ENCODE measurements at regions not wholly inside any gene's neighbourhood (a gene's known extent, or its start where the extent isn't known, plus 50 kb on each side); places are given as distances from the start of the nearest gene placed in this dataset.
"Not testable (repeated sequence)": the region's sequence is repeated elsewhere in the genome, so short reads cannot be mapped to it uniquely, and the experiment has no call there.

DNA sequence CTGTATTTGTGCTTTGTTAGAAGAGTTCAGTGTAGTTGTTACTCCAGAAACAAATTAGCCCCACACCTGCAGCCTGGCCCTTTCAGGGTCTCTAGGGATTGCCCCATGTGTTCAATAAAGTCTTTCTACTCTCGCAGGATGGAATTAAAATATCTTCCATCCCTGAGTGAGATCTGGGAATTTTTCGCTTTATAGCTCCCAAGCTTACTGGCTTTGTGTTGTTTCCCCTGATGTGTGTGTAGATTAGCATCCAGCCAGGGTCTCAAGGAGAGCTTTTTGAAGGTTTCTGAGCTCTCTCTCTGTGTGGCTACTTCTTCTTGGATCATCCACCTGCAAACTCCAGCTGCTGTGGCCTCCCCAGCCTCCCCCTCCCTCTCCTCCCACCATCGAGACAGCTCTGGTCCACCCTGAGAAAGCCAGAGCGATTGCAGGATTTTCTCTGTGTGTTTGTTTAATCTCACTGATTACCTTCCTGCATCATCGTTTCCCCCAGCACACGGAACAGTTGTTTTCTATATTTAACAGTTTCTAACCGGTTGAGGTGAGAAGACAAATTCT is 553.5 kb downstream of the TBC1D22A start:
- peaks cover 2% of the 10 kb centered on the region for H3K27me3 ChIP-seq (ENCODE audit: insufficient read depth, low read length)

DNA sequence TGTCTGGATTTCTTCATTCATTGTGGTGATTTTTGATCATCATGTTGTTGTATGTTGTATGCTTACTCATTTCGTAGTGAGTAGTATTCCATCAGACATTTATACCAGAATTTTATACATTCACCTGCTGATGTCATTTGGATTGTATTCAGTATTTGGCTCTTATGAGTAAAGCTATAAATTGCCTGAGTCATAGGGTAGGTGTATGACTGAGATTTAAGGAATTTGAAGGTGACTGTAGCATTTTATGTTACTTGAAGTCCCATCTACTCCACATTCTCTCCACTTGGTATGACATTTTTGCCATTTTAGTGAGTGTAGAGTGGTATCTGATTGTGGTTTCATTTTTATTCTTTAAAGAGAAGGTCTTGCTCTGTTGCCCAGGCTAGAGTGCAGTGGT is 548.2 kb downstream of the TBC1D22A start:
- no peaks in the 10 kb centered on the region for H3K4me1 ChIP-seq (ENCODE audit: insufficient read depth, low read length)
- H3K4me3 ChIP-seq (ENCODE audit: low read length): no peak overlapping the region

More for the DNA sequence above, 553.5 kb downstream of the TBC1D22A start:
- H3K4me3 ChIP-seq (ENCODE audit: low read length): no peak overlapping the region
- no peaks in the 10 kb centered on the region for H3K4me1 ChIP-seq (ENCODE audit: insufficient read depth, low read length)
- H3K9me3 ChIP-seq (ENCODE audit: low read depth, low read length): peaks cover 6% of the 10 kb centered on the region

DNA sequence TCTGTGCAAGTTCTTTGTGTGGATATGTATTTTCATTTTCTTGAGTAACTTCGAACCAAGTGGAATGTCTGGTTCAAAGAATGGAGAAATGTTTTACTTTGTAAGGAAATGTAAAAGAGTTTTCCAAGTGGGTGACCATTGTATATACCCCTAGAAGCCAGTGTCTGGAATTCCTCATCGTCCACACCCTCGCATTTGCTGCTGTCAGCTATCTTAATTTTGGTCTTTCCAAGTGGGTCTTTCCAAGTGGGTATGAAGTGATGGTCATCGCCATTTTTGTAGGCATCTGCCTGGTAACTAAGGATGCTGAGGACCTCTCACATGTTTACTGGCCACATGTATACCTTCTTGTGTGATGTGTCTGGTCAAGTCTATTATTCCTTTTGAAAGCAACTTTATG is 547.5 kb downstream of the TBC1D22A start:
- H3K9me3 ChIP-seq (ENCODE audit: low read depth, low read length): no peaks in the 10 kb centered on the region
- H3K4me3 ChIP-seq (ENCODE audit: low read length): no peak overlapping the region
- no peaks in the 10 kb centered on the region for H3K27me3 ChIP-seq (ENCODE audit: insufficient read depth, low read length)
- H3K4me1 ChIP-seq (ENCODE audit: insufficient read depth, low read length): no peaks in the 10 kb centered on the region

More for the DNA sequence above, 548.2 kb downstream of the TBC1D22A start:
- Histone ChIP-seq H3K9me3 (ENCODE audit: low read depth, low read length) (no peaks in the 10 kb centered on the region), H3K27me3 (ENCODE audit: insufficient read depth, low read length) (no peaks in the 10 kb centered on the region)

DNA sequence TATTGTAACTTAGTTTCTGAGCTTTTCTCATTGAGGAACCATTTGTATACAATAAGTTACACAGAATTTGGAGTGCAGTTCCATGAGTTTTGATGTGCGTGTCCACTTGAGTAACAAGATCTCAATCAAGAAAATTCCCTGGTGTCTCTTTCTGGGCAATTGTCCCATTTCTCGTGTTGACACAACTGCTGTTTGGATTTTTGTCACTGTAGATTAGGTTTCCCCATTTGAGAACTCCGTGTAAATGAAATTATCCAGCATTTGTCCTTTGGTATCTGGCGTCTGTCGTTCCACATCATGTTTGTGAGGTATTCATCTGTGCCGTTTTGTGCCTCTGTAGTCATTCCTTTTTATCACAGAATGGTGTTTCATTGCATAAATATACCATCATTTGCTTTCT is 547.0 kb downstream of the TBC1D22A start:
- Histone ChIP-seq H3K9me3 (ENCODE audit: low read depth, low read length) (no peaks in the 10 kb centered on the region), H3K4me1 (ENCODE audit: insufficient read depth, low read length) (no peaks in the 10 kb centered on the region), H3K4me3 (ENCODE audit: low read length) (no peak overlapping the region), H3K27me3 (ENCODE audit: insufficient read depth, low read length) (no peaks in the 10 kb centered on the region)

DNA sequence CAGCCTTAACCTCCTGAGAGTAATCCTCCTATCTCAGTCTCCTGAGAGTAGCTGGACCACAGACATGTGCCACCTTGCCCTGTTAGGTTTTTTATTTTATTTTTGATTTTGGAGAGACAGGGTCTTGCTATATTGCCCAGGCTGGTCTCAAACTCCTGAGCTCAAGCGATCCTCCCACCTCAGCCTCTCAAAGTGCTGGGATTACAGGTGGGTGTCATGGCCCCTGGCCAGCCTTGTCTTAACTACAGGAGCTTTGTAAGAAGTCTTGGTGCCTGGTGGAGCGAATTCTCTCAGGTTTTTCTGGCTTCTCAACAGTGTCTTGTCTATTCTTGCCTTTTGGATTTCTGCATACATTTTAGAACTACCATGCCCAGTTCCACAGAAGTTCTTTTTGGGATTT is 546.4 kb downstream of the TBC1D22A start:
- Histone ChIP-seq H3K4me3 (ENCODE audit: low read length) (no peak overlapping the region), H3K27me3 (ENCODE audit: insufficient read depth, low read length) (no peaks in the 10 kb centered on the region), H3K9me3 (ENCODE audit: low read depth, low read length) (no peaks in the 10 kb centered on the region), H3K4me1 (ENCODE audit: insufficient read depth, low read length) (no peaks in the 10 kb centered on the region)

DNA sequence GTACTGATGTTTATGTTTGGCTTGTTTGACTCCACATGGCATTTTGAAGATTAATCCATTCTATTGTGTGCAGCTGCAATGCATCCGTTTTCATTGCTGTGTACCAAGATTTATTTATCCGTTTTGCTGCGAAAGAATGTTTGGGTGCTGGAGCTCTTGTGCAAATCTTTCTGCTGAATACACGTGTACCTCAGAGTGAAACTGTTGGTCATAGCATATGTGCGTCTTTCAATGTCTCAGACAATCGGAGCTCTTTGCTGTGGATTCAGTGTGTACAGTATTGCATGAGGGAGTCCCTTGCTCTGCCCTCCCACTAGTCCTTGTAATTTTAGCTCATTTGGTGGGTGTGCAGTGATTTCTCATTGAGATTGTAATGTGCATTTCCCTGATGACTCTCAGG is 545.4 kb downstream of the TBC1D22A start:
- Histone ChIP-seq H3K4me1 (ENCODE audit: insufficient read depth, low read length) (no peaks in the 10 kb centered on the region), H3K4me3 (ENCODE audit: low read length) (no peak overlapping the region), H3K9me3 (ENCODE audit: low read depth, low read length) (no peaks in the 10 kb centered on the region)

DNA sequence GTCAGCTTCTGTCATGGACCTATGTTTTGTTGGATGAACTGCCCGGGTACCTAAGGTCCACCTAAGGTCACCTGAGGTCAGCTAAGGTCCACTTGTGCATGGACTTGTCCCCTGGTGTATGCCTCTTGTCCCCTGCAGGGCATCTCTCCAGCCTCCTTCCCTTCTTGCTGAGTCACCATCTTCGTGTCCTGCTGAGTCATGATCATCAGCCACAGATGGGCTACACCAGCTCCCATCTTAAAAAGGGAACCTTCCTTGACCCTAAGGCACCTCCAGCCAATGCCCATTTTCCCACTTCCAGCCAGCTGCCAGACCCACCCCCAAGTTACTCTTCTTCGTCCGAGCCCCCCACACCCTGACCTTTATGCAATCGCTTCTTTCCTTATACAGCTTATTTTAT is 544.9 kb downstream of the TBC1D22A start:
- Histone ChIP-seq H3K27me3 (ENCODE audit: insufficient read depth, low read length) (no peaks in the 10 kb centered on the region), H3K9me3 (ENCODE audit: low read depth, low read length) (no peaks in the 10 kb centered on the region), H3K4me3 (ENCODE audit: low read length) (no peak overlapping the region), H3K4me1 (ENCODE audit: insufficient read depth, low read length) (no peaks in the 10 kb centered on the region)

More for the DNA sequence above, 545.4 kb downstream of the TBC1D22A start:
- no peaks in the 10 kb centered on the region for H3K27me3 ChIP-seq (ENCODE audit: insufficient read depth, low read length)

DNA sequence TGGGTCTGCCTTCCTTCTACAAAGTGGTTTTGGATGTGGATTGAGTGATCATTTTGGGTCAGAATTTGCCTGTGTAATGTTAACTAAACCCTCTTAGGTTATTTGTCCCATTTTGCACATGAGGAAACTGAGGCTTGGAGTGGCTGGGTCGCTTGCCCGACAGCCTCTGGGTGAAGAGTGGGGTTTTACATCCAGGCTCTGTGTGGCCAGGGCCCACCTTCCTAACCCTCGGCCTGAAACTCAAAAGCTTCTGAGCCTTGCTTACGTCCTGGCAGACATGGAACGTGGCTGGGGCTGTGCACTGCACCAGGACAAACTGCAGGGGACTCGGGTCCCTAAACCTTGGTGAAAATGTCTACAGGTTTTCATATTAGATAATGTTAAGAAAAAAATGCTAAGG is 542.4 kb downstream of the TBC1D22A start:
- H3K4me1 ChIP-seq (ENCODE audit: insufficient read depth, low read length): no peaks in the 10 kb centered on the region
- no peaks in the 10 kb centered on the region for H3K9me3 ChIP-seq (ENCODE audit: low read depth, low read length)
- H3K27me3 ChIP-seq (ENCODE audit: insufficient read depth, low read length): no peaks in the 10 kb centered on the region
- no peak overlapping the region for H3K4me3 ChIP-seq (ENCODE audit: low read length)

DNA sequence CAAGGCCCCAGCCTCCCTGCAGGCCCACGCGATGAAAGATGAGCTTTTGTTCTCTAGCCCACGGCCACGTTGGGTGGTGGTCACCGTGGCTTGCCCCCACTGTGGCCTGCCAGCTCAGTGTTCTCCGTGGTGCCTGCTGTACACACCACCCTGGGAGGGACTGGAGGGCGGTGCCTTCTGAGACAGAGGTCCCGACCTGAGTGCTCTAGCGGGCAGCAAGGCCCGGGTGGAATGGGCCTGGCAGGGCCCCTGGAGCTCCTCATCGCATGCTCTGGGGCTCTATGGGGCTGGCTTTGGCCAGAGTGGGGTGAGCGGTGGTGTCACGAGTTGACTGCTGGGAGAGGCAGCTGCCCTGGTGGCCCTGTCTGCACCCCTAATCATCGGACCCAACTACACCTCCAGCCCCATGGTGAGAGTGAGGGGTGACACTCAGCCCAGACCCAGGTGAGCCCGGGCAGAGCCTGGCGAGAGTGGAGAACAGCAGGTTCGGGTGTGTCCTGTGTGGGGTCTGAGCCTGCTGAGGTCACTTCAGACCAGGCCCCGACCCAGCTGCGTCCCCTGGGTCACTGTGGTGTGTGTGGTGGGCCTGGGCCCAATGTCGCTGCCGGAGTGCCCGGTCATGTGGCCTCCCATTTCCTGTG is 541.9 kb downstream of the TBC1D22A start:
- Histone ChIP-seq H3K9me3 (ENCODE audit: low read depth, low read length) (no peaks in the 10 kb centered on the region), H3K4me1 (ENCODE audit: insufficient read depth, low read length) (no peaks in the 10 kb centered on the region), H3K27me3 (ENCODE audit: insufficient read depth, low read length) (no peaks in the 10 kb centered on the region)

DNA sequence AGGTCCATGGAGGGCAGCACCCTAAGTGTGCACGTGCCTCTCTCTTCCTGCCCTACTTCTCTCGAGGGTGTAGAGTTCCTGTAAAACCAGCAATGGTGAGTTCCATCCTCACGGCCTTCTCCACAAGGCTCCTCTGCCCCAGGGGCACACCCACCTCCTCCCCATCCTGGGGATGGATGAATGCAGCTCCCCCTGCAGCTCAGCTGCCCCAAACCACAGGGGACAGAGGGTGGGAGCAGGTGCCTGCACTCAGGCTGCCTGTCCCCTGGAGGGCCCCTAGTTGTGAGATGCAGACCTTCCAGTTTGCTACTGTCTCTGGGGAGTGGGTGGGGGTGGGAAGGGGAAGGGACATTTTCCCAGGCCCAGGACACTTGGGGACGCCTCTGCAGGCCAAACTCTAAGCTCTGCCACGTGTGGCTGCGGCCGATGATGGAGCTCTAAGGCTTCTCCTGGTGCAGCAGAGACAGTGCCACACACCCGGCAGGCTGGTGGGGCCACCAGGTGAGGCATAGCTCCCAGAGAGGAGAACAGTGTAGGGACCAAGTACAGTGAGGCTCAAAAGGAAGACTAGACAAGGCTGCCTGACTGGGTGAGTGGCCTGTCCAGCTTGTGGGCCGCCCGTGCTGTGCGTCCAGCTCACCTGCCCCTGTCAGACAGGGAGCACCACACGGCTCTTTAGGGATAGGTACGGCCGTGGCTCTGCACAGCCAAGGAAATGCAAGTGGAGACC is 540.9 kb downstream of the TBC1D22A start:
- no peaks in the 10 kb centered on the region for H3K4me1 ChIP-seq (ENCODE audit: insufficient read depth, low read length)

More for the DNA sequence above, 541.9 kb downstream of the TBC1D22A start:
- H3K4me3 ChIP-seq (ENCODE audit: low read length): no peak overlapping the region

DNA sequence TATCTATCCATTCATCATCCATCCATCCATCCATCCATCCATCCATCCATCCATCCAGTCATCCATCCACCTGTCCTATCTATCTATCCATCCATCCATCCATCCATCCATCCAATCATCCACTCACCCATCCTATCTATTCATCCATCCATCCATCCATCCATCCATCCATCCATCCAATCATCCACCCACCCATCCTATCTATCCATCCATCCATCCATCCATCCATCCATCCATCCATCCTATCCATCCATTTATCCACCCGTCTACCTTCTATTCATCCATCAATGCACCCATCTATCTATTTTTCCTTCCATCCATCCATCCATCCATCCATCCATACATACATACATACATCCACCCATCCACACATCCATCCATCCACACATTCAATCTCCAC is 540.1 kb downstream of the TBC1D22A start:
- not testable (repeated sequence) for H3K27me3 ChIP-seq (ENCODE audit: insufficient read depth, low read length); H3K9me3 ChIP-seq (ENCODE audit: low read depth, low read length); H3K4me1 ChIP-seq (ENCODE audit: insufficient read depth, low read length); H3K4me3 ChIP-seq (ENCODE audit: low read length)

More for the DNA sequence above, 540.9 kb downstream of the TBC1D22A start:
- H3K9me3 ChIP-seq (ENCODE audit: low read depth, low read length): no peaks in the 10 kb centered on the region
- no peaks in the 10 kb centered on the region for H3K27me3 ChIP-seq (ENCODE audit: insufficient read depth, low read length)
- no peak overlapping the region for H3K4me3 ChIP-seq (ENCODE audit: low read length)

DNA sequence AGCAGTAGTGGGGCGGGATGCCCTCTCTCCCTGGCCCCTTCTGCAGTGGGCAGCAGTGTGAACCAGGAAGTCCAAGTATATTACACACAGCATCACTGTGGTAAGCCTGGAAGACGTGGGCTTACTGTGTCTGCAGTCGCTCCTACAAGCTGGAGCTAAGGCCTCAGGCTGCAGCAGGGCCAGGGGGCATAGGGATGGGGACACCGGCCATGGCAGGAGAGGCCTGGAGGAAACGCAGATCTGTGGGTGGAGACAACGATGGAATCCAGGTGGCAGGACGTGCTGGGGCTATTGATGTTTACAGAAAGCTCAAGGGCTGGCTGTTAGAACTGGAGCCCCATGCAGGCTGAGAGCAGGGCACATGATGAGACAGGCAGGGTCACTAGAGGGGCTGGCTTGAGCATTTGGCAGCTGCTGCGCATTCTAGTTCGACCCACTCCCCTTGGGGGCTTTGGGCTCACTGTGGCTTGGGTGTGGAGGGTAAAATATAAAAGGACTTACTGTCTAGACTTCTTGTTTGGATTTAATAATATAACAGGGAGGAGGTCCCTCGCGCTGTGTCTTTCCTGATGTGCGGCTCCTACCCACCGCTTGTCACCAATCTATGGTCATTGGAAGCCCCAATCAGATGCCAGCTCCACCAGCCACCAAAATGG is 539.5 kb downstream of the TBC1D22A start:
- Histone ChIP-seq H3K4me1 (ENCODE audit: insufficient read depth, low read length) (no peaks in the 10 kb centered on the region), H3K27me3 (ENCODE audit: insufficient read depth, low read length) (no peaks in the 10 kb centered on the region), H3K4me3 (ENCODE audit: low read length) (no peak overlapping the region), H3K9me3 (ENCODE audit: low read depth, low read length) (no peaks in the 10 kb centered on the region)

DNA sequence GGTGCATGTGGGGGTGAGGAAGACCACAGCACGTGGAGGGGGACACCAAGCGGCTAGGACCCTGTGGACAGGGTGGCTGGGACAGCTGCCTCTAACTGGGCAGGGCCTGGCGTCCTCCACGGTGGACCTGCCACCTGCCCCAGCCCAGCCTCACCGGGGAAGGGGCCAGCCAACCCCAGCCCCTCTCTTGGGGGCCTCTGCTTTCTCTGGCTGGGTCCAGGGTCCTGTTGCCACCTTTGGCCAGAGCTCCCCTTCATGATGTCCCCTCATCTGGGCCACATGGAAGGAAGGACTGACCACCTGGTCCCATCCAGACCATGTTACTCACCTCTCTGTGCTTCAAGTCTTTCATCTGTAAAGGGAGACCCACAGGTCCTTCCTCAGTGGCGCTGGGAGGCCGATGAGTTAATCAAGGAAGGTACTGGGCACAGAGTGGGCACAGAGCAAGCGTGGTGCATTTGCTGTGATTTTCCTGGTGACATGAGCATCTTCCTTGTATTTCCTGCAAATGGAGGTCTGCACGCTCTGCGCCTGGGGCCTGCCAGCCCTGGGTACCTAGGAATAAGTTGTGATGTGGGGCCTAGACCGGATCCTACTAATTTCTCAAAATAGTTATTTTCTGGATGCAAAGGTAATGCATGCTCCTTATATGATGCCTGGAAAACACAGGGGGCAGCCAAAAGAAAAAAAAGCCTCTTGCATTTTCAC is 538.4 kb downstream of the TBC1D22A start:
- H3K9me3 ChIP-seq (ENCODE audit: low read depth, low read length): no peaks in the 10 kb centered on the region
- H3K27me3 ChIP-seq (ENCODE audit: insufficient read depth, low read length): no peaks in the 10 kb centered on the region
- H3K4me1 ChIP-seq (ENCODE audit: insufficient read depth, low read length): no peaks in the 10 kb centered on the region
- H3K4me3 ChIP-seq (ENCODE audit: low read length): no peak overlapping the region

DNA sequence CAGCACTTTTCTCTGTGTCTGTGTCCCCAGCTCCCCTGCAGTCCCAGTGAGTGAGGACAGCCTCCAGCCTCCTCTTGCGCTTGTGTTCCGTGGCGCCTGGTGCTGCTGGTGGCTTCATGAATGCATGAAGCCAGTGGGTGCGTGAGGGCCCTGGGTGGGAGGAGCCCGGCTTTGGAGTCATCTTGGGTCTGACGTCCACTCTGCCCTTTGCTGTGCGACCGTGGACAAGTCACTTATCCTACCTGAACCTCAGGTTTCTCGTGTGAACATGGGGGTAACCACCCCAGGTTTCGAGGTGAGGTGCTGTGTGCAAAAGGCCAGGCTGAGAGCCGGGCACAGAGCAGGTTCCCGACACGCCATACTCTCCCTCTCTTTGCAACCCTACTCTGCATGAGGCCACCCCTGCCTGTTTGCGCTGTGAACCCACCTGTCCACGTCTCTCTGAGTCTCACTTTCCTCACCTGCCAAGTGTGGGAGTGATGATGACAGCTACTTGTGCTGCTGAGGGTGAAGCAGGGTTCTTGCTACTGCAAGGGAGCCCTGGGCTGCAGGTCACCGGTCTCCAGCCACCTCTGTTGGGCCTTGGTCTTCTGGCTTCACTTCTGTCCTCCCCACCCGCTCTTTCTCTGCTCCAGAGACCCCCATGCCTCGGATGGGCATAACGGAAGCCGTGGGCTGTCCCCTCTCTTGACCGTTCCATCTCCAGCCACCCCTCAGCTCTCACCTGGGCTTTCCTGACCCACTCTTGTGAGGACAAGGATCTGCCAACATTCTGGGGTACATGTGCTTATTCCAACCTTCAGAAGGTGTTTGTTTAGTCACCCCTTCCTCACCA is 537.6 kb downstream of the TBC1D22A start:
- Histone ChIP-seq H3K4me3 (ENCODE audit: low read length) (no peak overlapping the region), H3K9me3 (ENCODE audit: low read depth, low read length) (no peaks in the 10 kb centered on the region), H3K4me1 (ENCODE audit: insufficient read depth, low read length) (no peaks in the 10 kb centered on the region), H3K27me3 (ENCODE audit: insufficient read depth, low read length) (no peaks in the 10 kb centered on the region)

All from mononuclear cell (primary cell).